ENCODE measurements at regions not wholly inside any gene's neighbourhood (a gene's known extent, or its start where the extent isn't known, plus 50 kb on each side); places are given as distances from the start of the nearest gene placed in this dataset.

- no peak overlapping the region for H3K4me3 Mint-ChIP-seq
- no peaks in the 10 kb centered on the region for H3K4me1 Mint-ChIP-seq
- H3K27me3 Mint-ChIP-seq: peaks cover 7% of the 10 kb centered on the region
- POLR2A ChIA-PET: no interaction called here
- intact Hi-C loops (cut with DNase I, micrococcal nuclease): loop anchor here in 1 of 2 experiments (10.0 kb wide), 2 partner anchors 352 to 538 kb away; no protein-coding TSS in a partner anchor
- H3K9me3 Mint-ChIP-seq (ENCODE audit: low read depth): no peaks in the 10 kb centered on the region
- no peak for ATAC-seq
- DNase-seq: peak; percentile 60
- CTCF ChIA-PET: interaction anchor here (1.2 kb wide), 1 partner anchor 109 kb away, joined by 3 read pairs; no protein-coding TSS in a partner anchor
- no peak overlapping the region for H3K27ac Mint-ChIP-seq
- no peaks in the 10 kb centered on the region for H3K36me3 Mint-ChIP-seq (ENCODE audit: low read depth)
These were observed 195.0 kb upstream of the CEP162 start for GRCh38 chr6:84422380-84422968.

- no peaks in the 10 kb centered on the region for H3K9me3 Mint-ChIP-seq (ENCODE audit: low read depth)
- DNase-seq: no peak
- H3K27me3 Mint-ChIP-seq: peaks cover 5% of the 10 kb centered on the region
- intact Hi-C loops (cut with DNase I, micrococcal nuclease): loop anchor here in 1 of 2 experiments (10.0 kb wide), 2 partner anchors 354 to 536 kb away; no protein-coding TSS in a partner anchor
- H3K4me3 Mint-ChIP-seq: no peak overlapping the region
- CTCF ChIA-PET: no interaction called here
- H3K27ac Mint-ChIP-seq: no peak overlapping the region
- no peak for ATAC-seq
- POLR2A ChIA-PET: no interaction called here
- H3K36me3 Mint-ChIP-seq (ENCODE audit: low read depth): no peaks in the 10 kb centered on the region
- H3K4me1 Mint-ChIP-seq: no peaks in the 10 kb centered on the region
These were observed 193.6 kb upstream of the CEP162 start for GRCh38 chr6:84421031-84421430.

- Mint-ChIP-seq H3K27me3 (peaks cover 4% of the 10 kb centered on the region), H3K4me1 (no peaks in the 10 kb centered on the region), H3K4me3 (no peak overlapping the region), H3K36me3 (ENCODE audit: low read depth) (no peaks in the 10 kb centered on the region), H3K9me3 (ENCODE audit: low read depth) (no peaks in the 10 kb centered on the region), H3K27ac (no peak overlapping the region)
- ATAC-seq: no peak
- CTCF ChIA-PET: interaction anchor here (0.6 kb wide), 1 partner anchor 34 kb away, joined by 3 read pairs; no protein-coding TSS in a partner anchor
- intact Hi-C loops (cut with DNase I, micrococcal nuclease): no loop called here
- POLR2A ChIA-PET: no interaction called here
- DNase-seq: no peak
These were observed 189.8 kb upstream of the CEP162 start for GRCh38 chr6:84417260-84417659.

GRCh38 chr6:84416043-84416657, 188.7 kb upstream of the CEP162 start:
- intact Hi-C loops (cut with DNase I, micrococcal nuclease): no loop called here
- no peak overlapping the region for H3K4me3 Mint-ChIP-seq
- H3K4me1 Mint-ChIP-seq: no peaks in the 10 kb centered on the region
- no peaks in the 10 kb centered on the region for H3K36me3 Mint-ChIP-seq (ENCODE audit: low read depth)
- CTCF ChIA-PET: no interaction called here
- H3K27me3 Mint-ChIP-seq: no peaks in the 10 kb centered on the region
- no peak for DNase-seq
- H3K9me3 Mint-ChIP-seq (ENCODE audit: low read depth): no peaks in the 10 kb centered on the region
- POLR2A ChIA-PET: no interaction called here
- ATAC-seq: no peak
- H3K27ac Mint-ChIP-seq: no peak overlapping the region

- Mint-ChIP-seq H3K27me3 (no peaks in the 10 kb centered on the region), H3K4me3 (no peak overlapping the region), H3K27ac (no peak overlapping the region), H3K4me1 (no peaks in the 10 kb centered on the region), H3K36me3 (ENCODE audit: low read depth) (no peaks in the 10 kb centered on the region), H3K9me3 (ENCODE audit: low read depth) (no peaks in the 10 kb centered on the region)
- intact Hi-C loops (cut with DNase I, micrococcal nuclease): no loop called here
- POLR2A ChIA-PET: no interaction called here
- CTCF ChIA-PET: no interaction called here
- no peak for ATAC-seq
- no peak for DNase-seq
These were observed 188.1 kb upstream of the CEP162 start for GRCh38 chr6:84415517-84415916.

GRCh38 chr6:84415068-84415467, 187.6 kb upstream of the CEP162 start:
- POLR2A ChIA-PET: no interaction called here
- ATAC-seq (no peak), DNase-seq (no peak)
- Mint-ChIP-seq H3K36me3 (ENCODE audit: low read depth) (no peaks in the 10 kb centered on the region), H3K27ac (no peak overlapping the region), H3K27me3 (no peaks in the 10 kb centered on the region), H3K4me3 (no peak overlapping the region), H3K9me3 (ENCODE audit: low read depth) (no peaks in the 10 kb centered on the region), H3K4me1 (no peaks in the 10 kb centered on the region)
- intact Hi-C loops (cut with DNase I, micrococcal nuclease): no loop called here
- CTCF ChIA-PET: interaction anchor here (0.7 kb wide), 1 partner anchor 66 kb away, joined by 4 read pairs; no protein-coding TSS in a partner anchor

GRCh38 chr6:84414531-84414930, 187.1 kb upstream of the CEP162 start:
- CTCF ChIA-PET: interaction anchor here (0.7 kb wide), 1 partner anchor 66 kb away, joined by 4 read pairs; no protein-coding TSS in a partner anchor
- H3K4me1 Mint-ChIP-seq: no peaks in the 10 kb centered on the region
- POLR2A ChIA-PET: no interaction called here

GRCh38 chr6:84411060-84411629, 183.7 kb upstream of the CEP162 start:
- Mint-ChIP-seq H3K9me3 (ENCODE audit: low read depth) (no peaks in the 10 kb centered on the region), H3K27ac (no peak overlapping the region), H3K4me1 (no peaks in the 10 kb centered on the region), H3K27me3 (no peaks in the 10 kb centered on the region), H3K36me3 (ENCODE audit: low read depth) (no peaks in the 10 kb centered on the region), H3K4me3 (no peak overlapping the region)
- intact Hi-C loops (cut with DNase I, micrococcal nuclease): no loop called here
- DNase-seq (no peak), ATAC-seq (no peak)
- ChIA-PET POLR2A (no interaction called here), CTCF (no interaction called here)

More at GRCh38 chr6:84414531-84414930, 187.1 kb upstream of the CEP162 start:
- Mint-ChIP-seq H3K9me3 (ENCODE audit: low read depth) (no peaks in the 10 kb centered on the region), H3K27ac (no peak overlapping the region), H3K27me3 (no peaks in the 10 kb centered on the region), H3K4me3 (no peak overlapping the region), H3K36me3 (ENCODE audit: low read depth) (no peaks in the 10 kb centered on the region)
- intact Hi-C loops (cut with DNase I, micrococcal nuclease): no loop called here
- DNase-seq: no peak
- no peak for ATAC-seq

- intact Hi-C loops (cut with DNase I, micrococcal nuclease): no loop called here
- Mint-ChIP-seq H3K4me1 (no peaks in the 10 kb centered on the region), H3K9me3 (ENCODE audit: low read depth) (no peaks in the 10 kb centered on the region), H3K27ac (no peak overlapping the region), H3K4me3 (no peak overlapping the region), H3K36me3 (ENCODE audit: low read depth) (no peaks in the 10 kb centered on the region), H3K27me3 (no peaks in the 10 kb centered on the region)
- ATAC-seq (no peak), DNase-seq (no peak)
- POLR2A ChIA-PET: no interaction called here
- CTCF ChIA-PET: no interaction called here
These were observed 182.5 kb upstream of the CEP162 start for GRCh38 chr6:84409911-84410310.

GRCh38 chr6:84408028-84408427, 180.6 kb upstream of the CEP162 start:
- Mint-ChIP-seq H3K9me3 (ENCODE audit: low read depth) (no peaks in the 10 kb centered on the region), H3K27me3 (no peaks in the 10 kb centered on the region), H3K36me3 (ENCODE audit: low read depth) (no peaks in the 10 kb centered on the region), H3K27ac (no peak overlapping the region), H3K4me1 (no peaks in the 10 kb centered on the region), H3K4me3 (no peak overlapping the region)
- ChIA-PET CTCF (no interaction called here), POLR2A (no interaction called here)
- ATAC-seq (no peak), DNase-seq (no peak)
- intact Hi-C loops (cut with DNase I, micrococcal nuclease): no loop called here

- DNase-seq (no peak), ATAC-seq (no peak)
- Mint-ChIP-seq H3K4me1 (no peaks in the 10 kb centered on the region), H3K4me3 (no peak overlapping the region), H3K27me3 (no peaks in the 10 kb centered on the region), H3K27ac (no peak overlapping the region), H3K36me3 (ENCODE audit: low read depth) (no peaks in the 10 kb centered on the region), H3K9me3 (ENCODE audit: low read depth) (no peaks in the 10 kb centered on the region)
- intact Hi-C loops (cut with DNase I, micrococcal nuclease): no loop called here
- ChIA-PET CTCF (no interaction called here), POLR2A (no interaction called here)
These were observed 176.1 kb upstream of the CEP162 start for GRCh38 chr6:84403545-84403944.

GRCh38 chr6:84399003-84399402, 171.6 kb upstream of the CEP162 start:
- Mint-ChIP-seq H3K9me3 (ENCODE audit: low read depth) (no peaks in the 10 kb centered on the region), H3K36me3 (ENCODE audit: low read depth) (no peaks in the 10 kb centered on the region), H3K27me3 (no peaks in the 10 kb centered on the region)

More at GRCh38 chr6:84399003-84399402, 171.6 kb upstream of the CEP162 start:
- POLR2A ChIA-PET: no interaction called here
- intact Hi-C loops (cut with DNase I, micrococcal nuclease): no loop called here
- DNase-seq: no peak
- H3K4me3 Mint-ChIP-seq: no peak overlapping the region
- no peaks in the 10 kb centered on the region for H3K4me1 Mint-ChIP-seq
- CTCF ChIA-PET: no interaction called here
- H3K27ac Mint-ChIP-seq: no peak overlapping the region
- ATAC-seq: no peak
